Astrocyte of the cerebellum (primary cell): ENCODE measurements at regions not wholly inside any gene's neighbourhood (a gene's known extent, or its start where the extent isn't known, plus 50 kb on each side); places are given as distances from the start of the nearest gene placed in this dataset.

Experiments
- DNase-seq: peaks from one replicate; pipeline ENCODE4 v3.0.0-alpha.2; 2011; ENCODE audit warnings: low read depth
- H3K4me3 ChIP-seq: 2 replicates; pipeline ENCODE4 v1.5.1; 2011; ENCODE audit warnings: mild to moderate bottlenecking, low read depth, low read length, moderate library complexity
- CTCF ChIP-seq: IDR thresholded peaks from 2 replicates; pipeline ENCODE4 v1.5.1; 2012; ENCODE audit warnings: low read length, low read depth, moderate library complexity, mild to moderate bottlenecking; ENCODE audit errors: missing control alignments
- in situ Hi-C: cut with HindIII; loops from 2 replicates; pipeline ENCODE4 v1.10.0; 2017; ENCODE audit warnings: low sequenced_read_pairs

GRCh38 chr2:10971161-10971887 is 59.6 kb downstream of the KCNF1 start:
- DNase-seq = no peak
- TF ChIP-seq CTCF = no peak
- in situ Hi-C loops = no loop called here
- no peak overlapping the region for H3K4me3 ChIP-seq

- DNase-seq = no peak
- in situ Hi-C loops = no loop called here
- no peak for TF ChIP-seq CTCF
- no peak overlapping the region for H3K4me3 ChIP-seq
These were observed 60.1 kb downstream of the KCNF1 start for GRCh38 chr2:10971888-10972260.

- no peak for TF ChIP-seq CTCF
- in situ Hi-C loops = no loop called here
- DNase-seq = no peak
- no peak overlapping the region for H3K4me3 ChIP-seq
These were observed 61.1 kb downstream of the KCNF1 start for GRCh38 chr2:10972683-10973433.

GRCh38 chr2:10973766-10974165 is 62.0 kb downstream of the KCNF1 start:
- in situ Hi-C loops = no loop called here
- no peak overlapping the region for H3K4me3 ChIP-seq
- no peak for DNase-seq
- TF ChIP-seq CTCF = no peak

GRCh38 chr2:10977003-10977402 is 65.3 kb downstream of the KCNF1 start:
- H3K4me3 ChIP-seq = no peak overlapping the region
- no peak for DNase-seq
- TF ChIP-seq CTCF = no peak
- in situ Hi-C loops = no loop called here

GRCh38 chr2:10977621-10978020 is 65.9 kb downstream of the KCNF1 start:
- no peak for DNase-seq
- H3K4me3 ChIP-seq = no peak overlapping the region
- no peak for TF ChIP-seq CTCF
- in situ Hi-C loops = no loop called here
